ENCODE measurements at regions not wholly inside any gene's neighbourhood (a gene's known extent, or its start where the extent isn't known, plus 50 kb on each side); places are given as distances from the start of the nearest gene placed in this dataset.

- TF ChIP-seq CTCF (IDR thresholded peaks at IDR 0.05) = no peak
- TF ChIP-seq POLR2A (IDR thresholded peaks at IDR 0.05; ENCODE audit: low read depth) = no peak
- no peak for TF ChIP-seq EP300 (IDR thresholded peaks at IDR 0.05)
- no peak for TF ChIP-seq POLR2AphosphoS5 (IDR thresholded peaks at IDR 0.05)
These were observed 138.7 kb downstream of the TRIM29 start for GRCh38 chr11:119999220-119999619.
